Large intestine (tissue), 3 donors: ENCODE measurements at regions not wholly inside any gene's neighbourhood (a gene's known extent, or its start where the extent isn't known, plus 50 kb on each side); places are given as distances from the start of the nearest gene placed in this dataset.

Source experiments
- DNase-seq, 2 donors: peaks; one replicate each; pipeline versions ENCODE4 v3.0.0 to v3.0.0-alpha.2; 2013
- H3K27ac ChIP-seq: one replicate; pipeline ENCODE4 v1.5.1; 2013; ENCODE audit warnings: low read length
- H3K27me3 ChIP-seq: 2 replicates; pipeline ENCODE4 v1.6.1; 2013; ENCODE audit warnings: low read length; ENCODE audit not compliant: control insufficient read depth, insufficient read depth
- H3K36me3 ChIP-seq: 2 replicates; pipeline ENCODE4 v1.6.1; 2013; ENCODE audit warnings: low read length; ENCODE audit not compliant: control insufficient read depth, insufficient read depth
- H3K4me1 ChIP-seq: one replicate; pipeline ENCODE4 v1.6.1; 2013; ENCODE audit warnings: low read length; ENCODE audit not compliant: control insufficient read depth, insufficient read depth
- H3K4me3 ChIP-seq: one replicate; pipeline ENCODE4 v1.5.1; 2013; ENCODE audit warnings: low read length
- H3K9me3 ChIP-seq: one replicate; pipeline ENCODE4 v1.6.1; 2013; ENCODE audit warnings: mild to moderate bottlenecking, low read depth, low read length, moderate library complexity; ENCODE audit not compliant: control insufficient read depth
- WGBS: methylation state at CpG from one replicate; pipeline ENCODE4 v1.1.5; 2013; ENCODE audit warnings: low lambda C conversion rate; ENCODE audit not compliant: insufficient coverage; 5-methylcytosine and 5-hydroxymethylcytosine counted together

DNA sequence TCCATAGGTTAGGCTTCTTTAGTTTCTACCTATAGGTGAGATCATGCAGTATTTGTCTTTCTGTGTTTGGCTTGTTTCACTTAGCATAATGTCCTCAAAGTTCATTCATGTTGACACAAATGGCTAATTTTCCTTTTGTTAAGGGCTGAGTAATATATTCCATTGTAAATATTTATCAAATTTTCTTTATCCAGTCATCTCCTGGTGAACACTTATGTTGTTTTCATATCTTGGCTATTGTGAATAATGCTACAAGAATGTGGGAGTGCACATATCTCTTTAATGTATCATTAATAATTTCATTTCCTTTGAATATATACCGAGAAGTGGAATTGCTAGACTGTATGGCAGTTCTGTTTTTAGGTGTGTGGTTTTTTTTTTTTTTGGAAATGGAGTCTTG is 250.9 kb upstream of the SEMA6D start:
- Histone ChIP-seq H3K36me3 (no peaks in the 10 kb centered on the region), H3K27ac (no peak overlapping the region), H3K27me3 (no peaks in the 10 kb centered on the region), H3K9me3 (no peaks in the 10 kb centered on the region), H3K4me1 (no peaks in the 10 kb centered on the region), H3K4me3 (no peak overlapping the region)
- WGBS: no CpG with 5 or more reads among the region's 1 CpG
- no peak for DNase-seq

- H3K27ac ChIP-seq: no peak overlapping the region
- H3K36me3 ChIP-seq: no peaks in the 10 kb centered on the region
- no peak overlapping the region for H3K4me3 ChIP-seq
- no peak for DNase-seq
- H3K4me1 ChIP-seq: no peaks in the 10 kb centered on the region
- H3K27me3 ChIP-seq: no peaks in the 10 kb centered on the region
- H3K9me3 ChIP-seq: no peaks in the 10 kb centered on the region
- no CpG with 5 or more reads among the region's 4 CpGs for WGBS
Observed at GRCh38 chr15:47470983-47471382, 246.3 kb upstream of the SEMA6D start.

DNA sequence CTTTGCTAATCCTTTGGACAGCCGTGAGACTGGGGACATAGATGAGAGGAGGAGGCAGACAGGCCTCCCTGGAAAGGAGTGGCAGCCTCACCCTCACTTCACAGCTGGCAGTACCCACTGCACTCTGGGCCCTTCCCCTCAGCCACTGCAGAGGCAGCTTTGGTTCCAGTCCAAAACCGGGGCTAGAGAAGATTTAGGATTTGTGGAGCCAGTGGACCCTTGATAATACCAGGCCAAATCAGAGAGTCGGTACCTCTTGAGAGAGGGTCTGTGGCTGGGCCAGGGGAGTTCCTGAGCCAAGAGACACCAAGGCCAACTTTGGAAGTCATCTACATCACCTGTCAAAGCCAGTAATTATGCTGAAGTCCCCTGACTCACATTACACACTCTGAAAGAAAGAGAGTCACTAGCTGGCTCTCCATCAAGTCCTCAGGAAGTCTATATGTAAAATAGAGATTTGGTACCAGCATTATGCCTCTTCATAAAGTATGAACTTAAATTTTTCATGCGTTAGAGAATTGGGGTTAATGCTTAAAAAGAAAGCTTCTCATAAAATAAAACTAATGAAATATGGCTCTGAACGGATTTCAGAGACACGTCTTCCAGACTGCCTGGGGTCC is 244.1 kb upstream of the SEMA6D start:
- DNase-seq: no peak
- Histone ChIP-seq H3K4me1 (no peaks in the 10 kb centered on the region), H3K27ac (no peak overlapping the region), H3K9me3 (no peaks in the 10 kb centered on the region), H3K4me3 (no peak overlapping the region), H3K36me3 (no peaks in the 10 kb centered on the region), H3K27me3 (no peaks in the 10 kb centered on the region)
- no CpG with 5 or more reads among the region's 6 CpGs for WGBS

GRCh38 chr15:47473832-47474231 is 243.5 kb upstream of the SEMA6D start:
- Histone ChIP-seq H3K4me1 (no peaks in the 10 kb centered on the region), H3K36me3 (no peaks in the 10 kb centered on the region), H3K9me3 (no peaks in the 10 kb centered on the region), H3K27me3 (no peaks in the 10 kb centered on the region), H3K4me3 (no peak overlapping the region), H3K27ac (no peak overlapping the region)
- peak in 1 of 2 donors; percentile 4 for DNase-seq
- 100% methylated on average over 1 of the region's 4 CpGs for WGBS

DNA sequence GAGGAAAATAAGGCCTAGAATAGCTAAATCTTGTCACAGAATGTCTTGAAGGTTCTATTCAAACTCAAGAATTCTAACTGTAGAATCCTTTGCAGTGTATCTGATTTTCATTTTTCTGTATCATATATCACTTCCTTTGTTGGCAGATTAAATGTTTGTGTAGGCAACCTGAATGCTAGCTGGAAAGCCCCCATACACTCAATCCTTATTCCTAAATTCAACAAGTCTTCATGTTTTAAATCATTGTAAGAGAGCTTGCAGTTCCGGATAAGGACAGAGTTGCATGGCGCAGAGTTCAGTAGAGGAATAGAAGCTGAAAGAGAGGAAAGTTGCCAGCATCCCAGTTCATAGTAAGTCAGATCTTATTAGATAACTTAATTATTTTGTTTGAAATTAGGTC is 242.0 kb upstream of the SEMA6D start:
- no peak for DNase-seq
- H3K4me1 ChIP-seq: no peaks in the 10 kb centered on the region
- no peaks in the 10 kb centered on the region for H3K9me3 ChIP-seq
- no CpG with 5 or more reads among the region's 2 CpGs for WGBS
- no peak overlapping the region for H3K27ac ChIP-seq
- no peaks in the 10 kb centered on the region for H3K27me3 ChIP-seq
- no peaks in the 10 kb centered on the region for H3K36me3 ChIP-seq
- H3K4me3 ChIP-seq: no peak overlapping the region

DNA sequence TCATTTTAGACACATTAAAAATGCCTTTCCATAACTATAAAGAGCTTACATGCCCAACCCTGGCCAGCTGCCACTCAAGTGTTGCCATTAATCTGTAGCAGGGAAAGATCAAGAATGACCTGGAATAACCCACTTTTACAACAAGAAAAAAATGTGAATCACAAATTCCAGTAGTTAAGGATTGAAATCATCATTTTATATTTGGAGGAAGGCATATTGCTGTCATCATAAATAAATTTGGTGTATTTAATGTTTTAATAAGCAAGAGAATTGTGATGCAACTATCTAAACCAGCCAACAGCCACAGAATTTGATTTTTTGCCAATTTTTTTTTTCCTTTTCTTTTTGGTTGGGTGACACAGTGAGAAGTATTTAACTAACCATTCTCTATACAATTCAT is 240.0 kb upstream of the SEMA6D start:
- H3K9me3 ChIP-seq: no peaks in the 10 kb centered on the region
- no peaks in the 10 kb centered on the region for H3K4me1 ChIP-seq
- H3K27me3 ChIP-seq: no peaks in the 10 kb centered on the region
- H3K4me3 ChIP-seq: no peak overlapping the region
- H3K36me3 ChIP-seq: no peaks in the 10 kb centered on the region
- H3K27ac ChIP-seq: no peak overlapping the region
- DNase-seq: no peak

DNA sequence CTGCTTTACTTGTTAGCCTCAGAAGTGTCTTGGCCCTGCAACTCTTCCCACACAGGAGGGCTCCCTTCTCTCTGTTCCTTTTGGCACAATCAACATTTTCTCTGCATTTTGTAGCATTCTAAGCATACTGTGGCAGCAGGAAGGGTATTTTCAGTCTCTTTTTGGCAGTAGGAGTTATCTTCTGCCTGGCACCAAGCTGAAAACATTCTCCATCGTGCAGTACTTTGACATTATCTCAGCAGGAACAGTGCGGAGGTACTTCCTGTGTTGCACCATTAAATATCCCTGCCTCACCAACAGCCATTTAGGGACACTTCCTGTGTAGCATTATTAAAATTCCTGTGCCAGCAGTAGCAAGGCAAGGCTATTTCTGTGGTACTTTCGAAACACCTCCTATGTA is 233.2 kb upstream of the SEMA6D start:
- no peaks in the 10 kb centered on the region for H3K4me1 ChIP-seq
- no peaks in the 10 kb centered on the region for H3K27me3 ChIP-seq
- H3K9me3 ChIP-seq: no peaks in the 10 kb centered on the region
- H3K4me3 ChIP-seq: no peak overlapping the region
- no peak for DNase-seq
- no peaks in the 10 kb centered on the region for H3K36me3 ChIP-seq
- no CpG with 5 or more reads among the region's 3 CpGs for WGBS
- H3K27ac ChIP-seq: no peak overlapping the region

DNA sequence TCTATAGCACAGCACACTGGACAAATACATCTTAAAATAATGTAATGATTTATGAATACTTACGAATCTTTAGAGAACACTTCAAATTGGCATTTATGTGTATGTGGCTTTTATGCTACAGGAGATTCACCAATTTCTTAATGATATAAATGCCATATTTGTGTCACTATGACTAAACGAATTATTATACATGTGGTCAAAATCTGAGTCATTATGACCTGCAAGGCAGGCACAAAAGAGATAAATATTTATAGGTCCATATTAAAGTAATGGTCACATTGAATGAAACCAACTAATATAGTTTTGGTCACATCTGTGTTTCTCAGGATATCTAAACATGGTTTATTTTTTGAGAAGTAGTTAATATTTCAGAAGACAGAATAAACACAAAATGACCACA is 232.3 kb upstream of the SEMA6D start:
- Histone ChIP-seq H3K27me3 (no peaks in the 10 kb centered on the region), H3K9me3 (no peaks in the 10 kb centered on the region), H3K36me3 (no peaks in the 10 kb centered on the region), H3K4me3 (no peak overlapping the region), H3K27ac (no peak overlapping the region), H3K4me1 (no peaks in the 10 kb centered on the region)
- no peak for DNase-seq
- 88% methylated on average over 1 of the region's 2 CpGs for WGBS

GRCh38 chr15:47485419-47485818 is 231.9 kb upstream of the SEMA6D start:
- WGBS: no CpG with 5 or more reads among the region's 2 CpGs
- H3K9me3 ChIP-seq: no peaks in the 10 kb centered on the region
- no peak overlapping the region for H3K27ac ChIP-seq
- no peaks in the 10 kb centered on the region for H3K27me3 ChIP-seq
- H3K36me3 ChIP-seq: no peaks in the 10 kb centered on the region
- no peaks in the 10 kb centered on the region for H3K4me1 ChIP-seq
- H3K4me3 ChIP-seq: no peak overlapping the region
- no peak for DNase-seq

DNA sequence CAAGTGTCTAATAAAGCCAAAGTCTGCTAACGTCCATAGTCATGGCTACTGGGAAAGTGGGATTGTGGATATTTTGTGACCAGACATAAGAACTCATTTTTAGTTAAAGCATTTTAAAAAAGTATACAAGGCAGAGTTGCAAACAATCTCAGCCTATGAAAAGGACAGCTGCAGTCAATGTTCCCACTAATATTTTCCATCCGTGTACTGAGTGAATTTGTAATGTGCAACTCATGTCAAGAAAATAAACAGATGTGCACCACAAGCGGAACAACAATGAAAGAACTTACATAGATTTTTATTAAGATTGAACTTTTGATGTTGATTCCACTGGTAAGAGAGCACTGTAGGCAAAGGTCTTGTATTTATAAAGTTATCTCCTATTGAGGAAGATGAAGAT is 231.3 kb upstream of the SEMA6D start:
- Histone ChIP-seq H3K4me1 (no peaks in the 10 kb centered on the region), H3K9me3 (no peaks in the 10 kb centered on the region), H3K27me3 (no peaks in the 10 kb centered on the region), H3K36me3 (no peaks in the 10 kb centered on the region), H3K27ac (no peak overlapping the region), H3K4me3 (no peak overlapping the region)
- no CpG with 5 or more reads among the region's 3 CpGs for WGBS
- no peak for DNase-seq

DNA sequence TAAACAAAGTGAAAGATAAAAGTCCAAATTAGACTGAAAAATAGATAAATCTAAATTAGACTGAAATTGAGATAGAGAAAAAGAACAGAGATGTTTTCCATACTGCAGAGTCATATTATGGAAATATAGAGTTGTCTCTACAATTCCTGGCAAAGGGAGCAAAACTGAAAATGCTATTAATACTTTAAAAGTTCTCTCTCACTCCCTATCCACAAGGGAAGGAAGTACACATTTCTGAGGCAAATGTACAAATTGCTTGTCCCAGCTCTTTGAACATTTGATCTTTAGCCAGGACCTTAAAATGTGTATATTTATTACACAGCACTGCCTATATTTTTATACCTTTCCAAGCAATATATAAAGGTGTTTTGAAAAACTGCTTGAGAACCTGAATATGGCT is 225.1 kb upstream of the SEMA6D start:
- Histone ChIP-seq H3K36me3 (no peaks in the 10 kb centered on the region), H3K4me1 (no peaks in the 10 kb centered on the region), H3K9me3 (no peaks in the 10 kb centered on the region), H3K27me3 (no peaks in the 10 kb centered on the region), H3K4me3 (no peak overlapping the region), H3K27ac (no peak overlapping the region)
- no peak for DNase-seq
